GM19455 (cell line): ENCODE measurements at regions not wholly inside any gene's neighbourhood (a gene's known extent, or its start where the extent isn't known, plus 50 kb on each side); places are given as distances from the start of the nearest gene placed in this dataset.
"Not testable (repeated sequence)": the region's sequence is repeated elsewhere in the genome, so short reads cannot be mapped to it uniquely, and the experiment has no call there.

Source experiments
- ATAC-seq: cut with Tn5 transposase; IDR thresholded peaks from one replicate; pipeline ENCODE4 v1.9.1; 2021; ENCODE audit not compliant: unreplicated experiment

- ATAC-seq = no peak
Measured at GRCh38 chr3:84184937-84185336, 773.9 kb upstream of the CADM2 start.

- no peak for ATAC-seq
Measured at GRCh38 chr3:84194029-84194428, 764.8 kb upstream of the CADM2 start.

GRCh38 chr3:84209474-84209873, 749.3 kb upstream of the CADM2 start:
- no peak for ATAC-seq

- no peak for ATAC-seq
Measured at GRCh38 chr3:84223512-84223911, 735.3 kb upstream of the CADM2 start.

GRCh38 chr3:84224262-84224661, 734.5 kb upstream of the CADM2 start:
- no peak for ATAC-seq

- no peak for ATAC-seq
Measured at GRCh38 chr3:84236261-84236660, 722.5 kb upstream of the CADM2 start.

- no peak for ATAC-seq
Measured at GRCh38 chr3:84245789-84246188, 713.0 kb upstream of the CADM2 start.

GRCh38 chr3:84260596-84260995, 698.2 kb upstream of the CADM2 start:
- no peak for ATAC-seq

GRCh38 chr3:84265768-84266167, 693.0 kb upstream of the CADM2 start:
- ATAC-seq = no peak

- ATAC-seq = no peak
Measured at GRCh38 chr3:84275532-84275931, 683.3 kb upstream of the CADM2 start.

GRCh38 chr3:84277562-84278224, 681.1 kb upstream of the CADM2 start:
- no peak for ATAC-seq

GRCh38 chr3:84292128-84292527, 666.7 kb upstream of the CADM2 start:
- ATAC-seq = no peak

GRCh38 chr3:84299329-84299728, 659.5 kb upstream of the CADM2 start:
- no peak for ATAC-seq

- ATAC-seq = no peak
Measured at GRCh38 chr3:84304214-84304613, 654.6 kb upstream of the CADM2 start.

- no peak for ATAC-seq
Measured at GRCh38 chr3:84307339-84307738, 651.5 kb upstream of the CADM2 start.

- no peak for ATAC-seq
Measured at GRCh38 chr3:84308379-84308778, 650.4 kb upstream of the CADM2 start.

GRCh38 chr3:84318273-84318809, 640.4 kb upstream of the CADM2 start:
- ATAC-seq = no peak

- ATAC-seq = not testable (repeated sequence)
Measured at GRCh38 chr3:84365563-84366278, 593.1 kb upstream of the CADM2 start.
